NCI-H82 treated with DMSO at 0.1 percent for 48 hours (cell line): ENCODE measurements at regions not wholly inside any gene's neighbourhood (a gene's known extent, or its start where the extent isn't known, plus 50 kb on each side); places are given as distances from the start of the nearest gene placed in this dataset.

Experiments used
- DNase-seq: peaks from one replicate; lab custom pipeline; 2025; ENCODE audit not compliant: unreplicated experiment; lab: John Stamatoyannopoulos, UW

- no peak for DNase-seq
Measured at GRCh38 chrX:39716802-39717540, 380.8 kb downstream of the BCOR start.

GRCh38 chrX:39718981-39719380, 378.8 kb downstream of the BCOR start:
- DNase-seq: no peak

GRCh38 chrX:39720945-39721344, 376.8 kb downstream of the BCOR start:
- DNase-seq: no peak

- DNase-seq: no peak
Measured at GRCh38 chrX:39721566-39722279, 376.0 kb downstream of the BCOR start.

GRCh38 chrX:39724544-39724943, 373.2 kb downstream of the BCOR start:
- no peak for DNase-seq

DNA sequence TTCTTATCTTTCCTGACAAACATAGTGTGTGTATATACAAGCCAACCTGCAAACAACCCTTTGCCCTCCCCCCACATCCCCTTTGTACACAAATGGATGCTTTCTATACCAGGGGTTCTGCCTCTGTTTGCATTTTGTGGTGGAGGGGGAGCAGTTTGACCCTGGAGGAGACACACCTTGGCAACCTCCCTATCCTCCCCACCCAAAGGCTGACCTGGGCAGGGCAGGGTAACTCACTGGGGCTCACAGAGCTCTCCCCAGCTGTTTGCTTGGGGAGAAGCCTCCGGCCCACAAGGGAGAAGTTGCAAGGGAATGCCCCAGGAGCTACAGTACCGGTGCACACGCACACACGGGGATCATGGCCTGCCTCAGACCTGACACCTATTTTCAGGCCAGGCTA, 372.6 kb downstream of the BCOR start:
- DNase-seq: no peak

DNA sequence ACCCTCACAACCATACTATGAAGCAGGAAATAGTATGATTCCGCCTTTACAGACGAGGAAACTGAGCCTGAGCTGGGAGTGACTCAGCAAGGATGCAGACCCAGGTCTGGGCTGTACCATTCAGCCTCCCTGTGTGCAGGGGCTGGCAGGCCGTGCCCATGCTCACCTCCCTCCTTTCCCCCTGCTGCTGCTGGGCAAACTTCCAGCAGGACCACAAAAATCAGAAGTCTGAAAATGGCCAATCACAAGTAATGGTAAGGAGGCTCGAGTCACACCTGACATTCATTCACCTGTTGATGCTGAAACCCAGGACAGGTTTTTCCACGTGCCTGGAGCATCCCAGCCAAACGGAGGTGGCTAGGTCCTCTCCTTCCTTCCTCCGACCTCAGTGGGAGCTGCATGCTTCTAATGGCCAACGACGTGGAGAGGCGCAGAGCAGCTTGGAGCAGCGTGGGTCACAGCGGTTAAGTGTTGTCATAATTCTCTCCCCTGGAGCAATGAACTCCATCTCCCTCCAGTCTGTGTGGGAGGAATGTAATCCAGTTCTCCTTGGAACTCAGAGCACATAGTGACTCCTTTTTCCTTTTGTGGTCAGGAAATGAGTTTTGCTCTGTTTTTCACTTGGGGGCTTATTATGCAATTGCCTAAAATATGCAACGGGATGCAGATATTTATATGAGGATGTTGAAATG, 371.7 kb downstream of the BCOR start:
- no peak for DNase-seq

DNA sequence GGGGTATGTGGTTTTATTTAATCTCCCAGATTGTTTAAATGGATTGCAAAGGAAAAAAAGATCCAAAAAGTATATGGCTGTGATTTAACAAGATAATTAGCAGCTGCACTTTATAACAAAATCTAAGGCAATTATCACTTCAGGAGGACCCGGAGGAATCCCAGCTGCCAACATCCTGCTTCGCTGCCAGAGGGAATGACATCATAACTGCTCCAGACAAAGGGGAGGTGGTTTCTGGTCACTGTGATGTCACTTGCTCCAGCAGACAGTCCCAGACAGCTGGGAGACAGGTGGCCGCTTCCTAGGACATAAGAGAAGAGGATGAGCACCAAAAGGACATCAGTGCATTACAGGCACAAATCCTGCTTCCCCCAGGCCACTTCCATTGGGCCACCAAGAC, 371.0 kb downstream of the BCOR start:
- DNase-seq: peak; percentile 39

- DNase-seq: no peak
Measured at GRCh38 chrX:39728025-39728424, 369.7 kb downstream of the BCOR start.

- no peak for DNase-seq
Measured at GRCh38 chrX:39728852-39729598, 368.7 kb downstream of the BCOR start.

DNA sequence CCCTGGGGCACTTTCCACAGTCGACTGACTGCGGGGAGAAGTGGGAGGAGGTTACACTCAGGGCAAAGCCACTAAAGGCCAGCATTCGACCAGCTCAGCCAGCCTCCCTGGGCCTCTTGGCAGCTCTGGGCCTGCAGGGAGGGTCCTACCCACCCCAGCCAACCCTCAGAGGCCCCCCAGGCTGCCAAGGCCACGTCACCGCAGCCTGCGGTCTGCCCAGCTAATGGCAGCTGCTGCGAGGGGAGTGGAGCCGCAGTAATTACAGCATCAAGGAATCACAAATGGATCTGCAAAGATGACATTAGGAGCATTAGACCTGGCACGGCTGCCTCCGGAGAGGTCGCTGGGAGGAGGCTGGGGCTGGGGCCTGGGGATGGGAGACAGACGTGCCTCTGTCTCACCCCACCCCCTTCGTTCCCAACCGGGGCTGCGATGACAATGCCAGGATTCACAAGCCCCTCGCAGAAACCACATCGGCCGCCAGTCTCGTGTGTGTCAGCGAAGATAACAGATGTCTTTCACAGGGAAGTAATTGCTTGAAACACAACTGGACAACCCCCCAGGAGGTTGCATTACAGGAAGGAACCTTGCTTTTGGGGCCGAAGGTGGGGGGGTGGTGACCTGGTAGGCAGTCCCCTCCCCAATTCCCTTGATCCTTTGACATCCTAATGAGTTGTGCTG, 367.6 kb downstream of the BCOR start:
- DNase-seq: no peak

- DNase-seq: peak; percentile 19
Measured at GRCh38 chrX:39730662-39731329, 367.0 kb downstream of the BCOR start.

DNA sequence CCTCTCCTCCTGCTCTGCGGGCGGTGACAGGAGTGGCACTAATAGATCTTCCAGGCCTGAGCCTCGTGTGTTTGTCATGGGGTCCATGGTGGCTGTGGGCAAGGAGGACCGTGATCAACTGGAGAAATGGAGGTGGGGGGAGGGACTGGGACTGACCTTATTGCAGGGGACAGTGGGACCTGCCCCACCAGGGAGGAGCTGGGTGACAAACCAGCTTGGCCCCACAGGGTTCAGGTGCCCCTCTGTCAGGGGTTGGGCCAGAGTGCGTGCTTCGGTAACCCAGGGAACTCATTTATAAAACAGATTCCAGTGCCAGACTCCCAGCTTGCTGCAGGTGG, 366.5 kb downstream of the BCOR start:
- DNase-seq: no peak

DNA sequence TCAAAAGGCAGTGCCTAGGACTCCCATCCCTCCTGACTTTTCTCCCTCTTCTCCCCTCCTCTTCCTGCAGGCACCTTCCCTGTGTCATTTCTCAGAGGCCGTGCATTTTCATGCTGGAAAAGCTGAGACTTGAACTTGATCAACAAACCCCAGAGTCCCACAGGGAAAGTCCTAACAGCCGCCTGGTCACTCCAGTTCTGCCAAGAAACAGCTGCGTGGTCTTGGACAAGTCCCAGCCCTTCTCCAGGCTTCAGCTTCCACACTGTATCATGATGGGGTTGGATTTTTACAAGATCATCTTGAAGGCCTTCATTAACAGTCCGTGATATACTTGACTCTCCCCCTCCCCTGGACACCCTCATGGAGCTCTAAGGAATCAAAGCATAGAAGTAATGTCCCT, 366.0 kb downstream of the BCOR start:
- DNase-seq: no peak

DNA sequence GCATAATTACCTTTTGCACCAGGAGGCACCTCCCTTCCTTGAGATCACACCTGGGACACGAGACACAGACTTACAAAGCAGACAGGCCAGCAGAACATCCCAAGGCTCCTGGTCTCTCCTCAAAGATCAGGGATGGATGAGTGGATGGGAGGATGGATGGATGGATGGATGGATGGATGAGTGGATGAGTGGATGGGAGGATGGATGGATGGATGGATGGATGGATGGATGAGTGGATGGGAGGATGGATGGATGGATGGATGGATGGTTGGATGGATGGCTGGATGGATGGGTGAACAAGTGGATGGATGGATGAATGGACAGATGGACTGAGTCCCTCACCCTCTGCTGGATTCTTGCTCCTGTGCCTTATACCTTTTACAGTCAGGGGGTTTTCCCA, 364.0 kb downstream of the BCOR start:
- DNase-seq: no peak

DNA sequence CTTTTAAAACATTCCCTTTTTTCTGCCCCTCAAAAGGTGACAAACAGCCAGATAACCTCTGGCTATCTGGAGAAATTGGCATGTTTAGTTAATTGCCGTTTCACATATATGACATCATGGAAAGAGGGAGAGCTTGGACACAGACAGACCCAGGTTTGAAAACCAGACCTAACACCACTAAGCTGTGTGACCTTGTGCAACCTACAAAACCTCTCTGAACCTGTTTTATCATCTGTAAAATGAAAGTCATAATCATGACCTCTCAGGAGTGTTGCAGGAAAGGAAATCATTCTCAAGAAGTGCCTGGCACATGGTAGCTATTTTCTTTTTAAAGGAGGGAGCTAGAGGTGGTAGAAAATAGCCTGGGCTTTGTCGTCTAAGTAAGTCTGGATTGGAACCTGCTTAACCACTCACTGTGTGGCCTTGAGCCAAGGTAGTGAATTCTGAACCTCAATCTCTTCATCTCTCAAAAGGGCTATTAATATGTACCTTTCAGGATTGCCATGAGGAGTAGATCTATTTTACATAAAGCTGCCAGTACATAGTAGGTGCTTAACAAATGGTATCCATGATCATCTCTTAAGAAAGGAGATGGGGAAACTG, 363.5 kb downstream of the BCOR start:
- DNase-seq: no peak

DNA sequence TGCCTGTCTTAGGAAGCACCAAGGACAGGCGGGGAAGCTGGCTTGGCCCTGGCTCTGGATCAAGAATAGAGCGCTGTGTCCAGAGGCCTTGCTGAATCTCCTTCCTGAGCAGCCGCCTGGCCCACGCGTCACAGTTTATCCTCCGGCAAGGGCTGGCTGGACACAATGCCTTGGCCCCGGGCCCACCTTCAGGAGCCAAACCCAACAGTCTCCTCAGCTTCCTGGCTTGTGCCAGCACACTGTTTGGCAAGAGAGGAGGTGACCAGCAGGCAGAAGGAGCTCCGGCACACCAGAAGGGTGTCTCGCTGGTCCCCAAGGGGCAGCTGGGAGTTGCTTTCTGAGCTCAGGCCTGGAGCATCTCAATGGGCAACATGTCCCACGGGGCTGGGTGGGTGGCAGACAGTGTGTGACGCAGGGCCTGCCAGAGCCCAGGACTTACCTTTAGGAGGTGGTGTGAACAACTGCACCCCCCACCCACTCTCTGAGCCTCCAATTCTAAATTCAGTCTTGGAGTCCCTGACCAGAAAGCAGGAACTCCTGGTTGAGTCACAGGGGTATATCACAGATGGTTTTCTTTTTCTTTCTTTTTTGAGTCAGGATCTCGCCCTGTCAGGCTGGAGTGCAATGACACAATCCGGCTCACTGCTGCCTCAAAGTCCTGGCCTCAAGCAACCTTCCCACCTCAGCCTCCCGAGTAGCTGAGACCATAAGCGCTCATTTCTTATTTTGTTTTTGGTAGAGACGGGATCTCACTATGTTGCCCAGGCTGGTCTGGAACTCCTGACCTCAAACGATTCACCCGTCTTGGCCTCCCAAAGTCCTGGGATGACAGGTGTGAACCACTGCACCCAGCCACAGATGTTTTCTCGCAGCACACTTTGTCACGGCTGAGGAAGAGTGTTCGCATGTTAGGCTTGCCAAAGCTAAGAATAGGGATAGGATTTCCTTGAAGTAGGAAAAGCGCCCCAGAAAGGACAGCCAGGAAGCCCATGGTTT, 361.2 kb downstream of the BCOR start:
- no peak for DNase-seq

DNA sequence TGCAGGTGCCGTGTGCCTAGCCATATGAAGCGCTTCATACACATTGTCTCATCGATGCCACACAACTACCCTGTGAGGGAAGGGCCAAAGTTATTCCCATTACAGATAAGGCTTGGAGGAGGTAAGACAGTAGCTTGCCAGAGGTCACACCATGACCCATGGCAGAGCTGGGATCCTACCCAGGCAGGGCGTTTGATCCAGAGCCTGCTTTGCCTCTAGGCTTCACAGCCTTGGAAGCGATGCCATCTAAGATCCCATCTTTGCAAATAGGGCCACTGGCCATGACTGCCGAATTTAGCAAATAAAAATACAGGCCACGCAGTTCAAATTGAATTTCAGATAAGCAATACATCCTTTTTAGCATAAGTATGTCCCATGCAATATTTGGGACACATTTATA, 358.2 kb downstream of the BCOR start:
- no peak for DNase-seq

GRCh38 chrX:39740078-39740477, 357.7 kb downstream of the BCOR start:
- no peak for DNase-seq
